GM19397 (cell line): ENCODE measurements at regions not wholly inside any gene's neighbourhood (a gene's known extent, or its start where the extent isn't known, plus 50 kb on each side); places are given as distances from the start of the nearest gene placed in this dataset.
"Not testable (repeated sequence)": the region's sequence is repeated elsewhere in the genome, so short reads cannot be mapped to it uniquely, and the experiment has no call there.

Source experiments
- ATAC-seq: cut with Tn5 transposase; IDR thresholded peaks from one replicate; pipeline ENCODE4 v1.9.1; 2021; ENCODE audit warnings: mild to moderate bottlenecking, moderate library complexity; ENCODE audit not compliant: unreplicated experiment

DNA sequence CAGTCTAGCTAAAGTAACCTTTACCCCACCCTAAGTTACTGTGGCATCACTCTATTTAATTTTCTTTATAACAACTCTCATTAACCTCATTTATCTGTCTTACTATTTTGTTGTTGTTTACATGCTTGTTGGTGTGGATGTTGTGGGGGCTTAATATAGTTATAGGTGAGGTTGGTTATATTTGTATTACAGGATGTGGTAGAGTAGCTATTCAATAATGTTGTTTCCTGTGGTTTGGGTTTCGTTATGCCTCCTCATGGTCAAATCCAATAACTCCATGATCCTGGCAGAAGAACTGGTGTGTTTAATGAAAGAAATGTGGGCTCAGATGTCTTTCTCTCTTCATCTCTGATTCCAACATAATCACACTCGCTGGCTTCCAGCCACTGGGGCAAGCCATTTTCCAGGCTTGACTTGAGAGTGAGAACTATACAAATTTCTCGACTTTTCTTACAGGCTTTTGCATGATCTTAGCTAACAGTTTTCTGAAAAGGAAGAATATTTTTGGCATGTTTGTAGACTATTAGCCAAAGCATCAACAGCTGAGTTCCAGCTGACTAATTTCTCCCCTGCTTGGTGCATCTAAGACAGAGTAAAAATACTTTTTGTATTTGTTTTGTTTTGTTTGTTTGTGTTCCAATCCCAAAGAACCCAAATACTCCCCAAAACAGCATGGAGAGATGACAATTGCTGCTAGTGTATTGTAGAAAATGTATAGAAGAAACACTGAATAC lies 303.7 kb upstream of the PAPPA start:
- ATAC-seq: no peak

DNA sequence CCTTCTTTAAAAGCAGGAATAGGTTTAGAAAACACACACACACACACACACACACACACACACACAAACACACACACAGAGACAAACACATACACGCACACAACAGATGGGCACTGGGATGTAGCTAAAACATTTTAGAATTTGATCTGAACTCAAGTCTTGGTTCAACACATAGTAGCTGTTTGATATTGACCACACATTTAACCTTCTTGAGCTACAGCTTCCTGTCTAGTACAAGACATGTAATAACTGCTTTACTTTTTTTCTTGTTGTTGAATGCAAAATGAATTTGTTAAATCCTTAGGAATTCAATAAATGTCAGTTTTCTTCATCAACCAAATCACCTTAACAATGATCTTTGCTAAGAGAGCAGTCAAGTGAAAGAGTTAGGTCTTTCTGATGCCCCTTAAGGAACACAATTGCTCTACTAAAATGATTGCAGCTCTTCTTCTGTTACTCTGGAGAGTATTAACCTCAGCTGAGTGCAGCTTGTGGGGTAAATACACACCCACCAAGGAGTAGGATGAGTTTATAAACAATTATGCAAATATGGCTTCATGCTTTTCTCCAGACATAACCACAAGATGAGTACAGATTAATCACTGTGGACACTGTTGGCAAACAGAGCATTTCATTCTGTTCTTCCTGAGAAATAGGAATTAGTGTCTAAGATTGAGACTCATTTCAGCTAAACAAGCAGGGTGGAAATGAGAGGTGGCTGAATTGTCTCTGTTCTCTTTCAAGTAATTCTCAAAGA lies 302.9 kb upstream of the PAPPA start:
- ATAC-seq: no peak

DNA sequence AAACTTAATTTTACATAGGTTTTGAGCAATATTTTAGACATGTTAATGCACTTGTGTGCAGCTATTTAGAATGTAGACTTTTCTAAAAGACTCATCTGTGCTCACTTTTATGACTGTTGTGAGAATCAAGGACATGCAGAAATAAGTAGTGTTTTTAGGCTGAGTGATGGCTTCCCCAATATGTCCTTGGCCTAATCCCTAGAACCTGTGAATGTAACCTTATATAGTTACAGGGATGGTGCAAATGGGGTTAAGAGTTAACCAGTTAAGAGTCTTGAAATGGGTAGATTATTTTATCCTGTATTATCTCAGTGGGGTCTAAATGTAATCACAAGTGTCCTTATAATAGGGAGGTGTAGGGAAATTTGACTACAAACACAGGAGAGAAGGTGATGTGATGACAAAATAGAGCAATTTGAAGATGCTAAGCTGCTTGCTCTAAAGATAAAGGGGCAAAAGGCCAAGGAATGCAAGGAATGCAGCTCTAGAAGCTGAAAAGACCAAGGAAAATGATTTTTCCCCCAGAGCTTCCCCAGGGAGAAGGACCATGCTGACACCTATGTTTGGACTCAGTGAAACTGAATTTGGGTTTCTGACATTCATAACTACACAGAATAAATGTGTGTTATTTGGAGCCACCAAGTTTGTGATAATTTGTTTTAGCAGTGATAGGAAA lies 298.0 kb upstream of the PAPPA start:
- ATAC-seq: no peak

DNA sequence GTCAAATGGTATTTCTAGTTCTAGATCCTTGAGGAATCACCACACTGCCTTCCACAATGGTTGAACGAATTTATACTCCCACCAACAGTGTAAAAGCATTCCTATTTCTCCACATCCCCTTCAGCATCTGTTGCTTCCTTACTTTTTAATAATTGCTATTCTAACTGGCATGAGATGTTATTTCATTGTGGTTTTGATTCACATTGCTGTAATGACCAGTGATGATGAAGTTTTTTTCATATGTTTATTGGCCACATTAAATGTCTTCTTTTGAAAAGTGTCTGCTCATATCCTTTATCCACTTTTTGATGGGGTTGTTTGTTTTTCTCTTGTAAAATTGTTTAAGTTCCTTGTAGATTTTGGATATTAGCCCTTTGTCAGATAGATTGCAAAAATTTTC lies 295.2 kb upstream of the PAPPA start:
- ATAC-seq: not testable (repeated sequence)

DNA sequence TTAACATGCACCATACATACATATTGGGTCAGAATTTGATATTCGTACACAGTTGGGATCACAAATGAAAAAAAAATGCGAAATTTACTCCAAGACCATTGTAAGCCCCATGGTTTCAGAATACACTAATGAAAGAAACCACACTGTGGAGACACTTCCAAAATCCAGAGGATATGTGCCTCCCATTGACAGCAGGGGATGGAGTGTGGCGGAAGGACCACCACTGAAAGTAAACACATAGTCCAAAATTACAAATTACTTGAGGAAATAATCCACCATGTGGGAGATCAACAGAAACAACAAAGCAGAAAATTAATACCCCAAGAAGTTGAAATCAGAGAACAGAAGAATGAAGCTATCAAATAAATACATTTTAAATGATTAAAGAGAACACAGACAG lies 291.6 kb upstream of the PAPPA start:
- no peak for ATAC-seq

DNA sequence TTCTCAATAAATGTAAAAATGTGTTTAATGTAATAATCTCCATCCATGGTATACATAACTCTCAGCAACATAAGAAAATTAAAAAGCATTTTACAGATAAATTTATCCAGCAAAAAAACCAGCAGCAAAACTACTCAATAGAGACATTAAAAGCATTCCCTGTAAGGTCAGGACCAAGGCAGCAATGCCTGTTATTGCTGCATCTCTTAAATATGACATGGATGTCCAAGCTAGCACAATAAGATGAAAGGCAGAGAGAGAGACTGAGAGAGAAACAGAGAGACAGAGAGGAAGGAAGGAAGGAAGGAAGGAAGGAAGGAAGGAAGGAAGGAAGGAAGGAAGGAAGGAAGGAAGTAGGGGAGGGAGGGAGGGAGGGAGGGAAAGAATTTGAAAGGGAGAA lies 289.0 kb upstream of the PAPPA start:
- no peak for ATAC-seq

DNA sequence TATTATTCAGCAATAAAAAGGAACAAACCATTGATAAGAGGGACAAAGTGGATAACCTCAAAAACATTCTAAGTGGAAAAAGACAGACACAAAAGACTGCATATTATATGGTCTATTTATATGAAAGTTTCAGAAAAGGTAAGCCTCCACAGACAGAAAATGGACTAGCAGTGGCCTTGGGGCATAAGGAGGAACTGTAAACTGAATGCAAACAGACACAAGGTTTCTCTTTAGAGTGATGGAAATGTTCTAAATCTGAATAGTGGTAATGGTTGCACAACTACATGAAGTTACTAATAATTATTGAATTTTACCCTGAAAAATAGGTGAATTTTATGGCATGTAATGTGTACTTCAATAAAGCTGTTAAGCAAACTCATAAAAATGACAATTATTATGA lies 286.3 kb upstream of the PAPPA start:
- no peak for ATAC-seq

DNA sequence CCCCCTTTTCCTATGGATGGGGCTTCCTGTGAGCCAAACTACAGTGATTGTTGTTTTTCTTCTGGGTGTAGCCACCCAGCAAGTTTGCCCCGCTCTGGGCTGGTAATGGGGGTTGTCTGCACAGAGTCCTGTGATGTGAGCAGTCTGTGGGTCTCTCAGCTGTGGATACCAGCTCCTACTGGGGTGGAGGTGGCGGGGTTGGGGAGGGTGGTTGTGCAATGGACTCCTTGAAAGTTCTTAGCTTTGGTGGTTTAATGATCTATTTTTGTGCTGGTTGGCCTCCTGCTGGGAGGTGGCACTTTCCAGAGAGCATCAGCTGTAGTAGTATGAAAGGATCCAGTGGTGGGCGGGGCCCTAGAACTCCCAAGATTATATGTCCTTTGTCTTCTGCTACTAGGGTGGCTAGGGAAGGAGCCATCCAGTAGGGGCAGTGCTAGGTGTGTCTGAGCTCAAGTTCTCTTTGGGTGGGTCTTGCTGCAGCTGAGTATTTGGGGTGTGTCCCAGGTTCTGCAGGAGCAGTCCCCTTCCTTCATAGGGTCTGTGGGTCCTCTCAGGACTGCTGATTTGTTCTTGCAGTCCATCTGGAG lies 275.6 kb upstream of the PAPPA start:
- no peak for ATAC-seq

DNA sequence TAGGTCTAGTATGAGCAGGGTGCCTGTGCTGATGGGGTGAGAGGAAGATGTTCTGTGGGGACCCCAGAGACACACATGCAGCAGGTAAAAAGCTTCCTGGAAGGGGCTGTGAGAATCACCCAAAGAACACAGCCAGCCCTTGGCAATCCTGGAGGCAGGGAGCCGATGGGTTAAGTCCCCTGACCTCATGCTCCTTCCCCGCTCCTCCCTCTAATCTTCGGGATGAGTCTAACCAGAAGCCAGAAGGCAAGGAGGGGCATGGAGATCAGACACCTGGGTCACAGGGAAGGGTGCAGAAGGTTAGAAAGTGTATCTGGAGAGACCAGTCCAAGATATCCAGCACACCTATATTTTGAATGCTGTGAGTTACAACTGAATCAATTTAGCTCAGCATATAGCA lies 274.1 kb upstream of the PAPPA start:
- no peak for ATAC-seq

DNA sequence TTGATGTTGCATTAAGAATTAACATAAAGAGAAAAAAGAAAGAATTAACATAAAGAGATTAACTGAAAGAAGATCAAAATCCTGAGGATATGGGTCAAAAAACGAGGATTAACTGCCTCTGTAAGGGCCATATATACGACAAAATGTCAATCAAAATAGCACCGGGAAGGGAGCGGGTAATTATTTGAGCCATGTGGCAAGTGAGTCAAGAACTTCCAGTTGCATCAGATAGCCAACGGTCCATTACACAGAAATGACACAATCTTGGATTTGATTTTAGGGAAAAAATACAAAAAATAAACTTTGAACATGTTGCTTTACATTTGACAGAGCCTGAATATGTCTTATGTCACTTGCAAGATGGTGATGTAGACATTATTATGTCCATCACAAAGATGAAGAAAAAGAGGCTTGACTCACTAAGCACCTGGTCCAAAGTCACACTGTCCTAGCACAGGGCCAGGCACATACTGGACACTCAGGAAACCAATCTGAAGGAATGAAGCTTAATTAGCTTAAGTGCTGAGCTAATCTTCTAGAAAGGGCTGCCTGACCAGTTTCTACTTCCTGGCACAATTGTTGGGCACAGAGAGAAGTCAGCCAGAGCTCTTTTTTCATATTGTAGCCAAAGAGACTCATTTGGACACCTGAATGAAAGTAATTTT lies 273.2 kb upstream of the PAPPA start:
- no peak for ATAC-seq

DNA sequence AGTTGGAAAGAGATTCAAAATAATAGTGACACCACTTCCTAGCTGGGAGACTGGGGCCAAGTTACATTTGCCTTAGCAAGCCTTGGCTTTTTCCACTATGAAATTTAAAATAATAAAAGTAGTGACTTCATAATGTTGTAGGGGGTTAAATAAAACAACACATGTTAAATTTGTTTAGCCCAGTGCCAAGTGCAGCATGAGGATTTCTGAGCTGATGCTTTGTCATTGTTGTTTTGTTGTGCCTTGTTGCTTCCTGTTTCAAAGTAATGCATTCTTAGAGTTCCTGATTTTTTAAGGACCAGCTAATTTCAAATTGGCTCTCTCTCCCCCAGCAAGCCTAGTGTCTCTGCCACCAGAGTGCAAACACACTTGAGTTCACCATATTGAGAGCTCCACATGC lies 270.7 kb upstream of the PAPPA start:
- ATAC-seq: no peak

DNA sequence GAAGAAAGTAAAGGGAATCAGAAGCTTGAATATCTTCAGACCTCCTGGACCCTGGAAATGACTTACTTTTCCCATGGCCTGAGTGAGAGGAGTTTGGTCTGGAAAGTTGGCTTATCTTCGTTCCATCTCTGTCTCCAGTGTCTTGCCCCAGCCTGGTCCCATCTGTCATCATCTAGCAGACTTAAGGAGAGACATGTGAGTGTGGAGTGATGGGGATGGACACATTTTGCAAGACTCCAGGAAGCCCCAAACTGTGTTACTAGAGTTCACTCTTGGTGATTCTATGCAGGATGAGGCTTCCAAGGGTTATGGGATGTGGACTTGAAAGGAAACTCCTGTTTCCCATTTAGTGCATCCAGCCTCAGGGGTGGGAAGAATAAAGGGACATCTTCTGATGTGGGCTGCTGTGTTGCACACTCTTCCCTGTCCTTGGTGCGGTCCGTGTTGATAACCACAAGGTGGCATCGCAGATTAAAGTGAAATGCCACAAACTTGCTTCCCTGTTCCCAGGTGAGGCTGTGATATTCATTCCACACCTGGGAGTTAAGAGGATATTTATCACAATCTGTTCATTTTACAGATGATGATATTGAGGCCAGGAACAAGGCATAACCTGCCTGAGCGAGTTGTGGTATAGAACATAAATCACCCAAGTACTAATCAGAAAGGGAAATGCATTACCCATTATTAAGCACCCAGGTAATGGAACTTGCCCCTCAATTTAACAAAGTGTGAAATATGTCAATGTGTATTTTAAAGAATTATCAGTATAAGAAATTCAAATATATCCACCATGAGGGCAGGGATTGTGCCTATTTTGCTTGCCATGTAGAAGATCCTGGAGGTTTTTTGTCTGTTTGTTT lies 269.9 kb upstream of the PAPPA start:
- no peak for ATAC-seq

DNA sequence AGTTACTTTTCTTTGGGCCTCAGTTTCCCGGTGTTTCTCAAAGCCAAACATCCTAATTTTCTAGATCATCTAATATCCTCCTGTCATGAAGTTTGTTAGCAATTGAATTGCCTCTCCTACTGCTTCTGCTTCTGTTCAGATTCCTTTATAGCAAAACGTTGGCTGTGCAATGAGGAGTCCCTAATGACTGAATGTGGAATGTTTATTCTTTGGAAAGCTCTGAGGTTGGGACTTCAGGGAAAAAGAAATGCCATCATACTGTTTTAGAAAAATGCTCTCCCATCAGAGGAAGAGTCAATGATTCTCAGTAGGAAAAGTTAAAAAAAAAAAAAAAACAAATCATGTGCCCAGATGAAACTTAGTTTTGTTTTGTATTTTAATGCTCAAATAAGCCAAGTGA lies 268.7 kb upstream of the PAPPA start:
- no peak for ATAC-seq

DNA sequence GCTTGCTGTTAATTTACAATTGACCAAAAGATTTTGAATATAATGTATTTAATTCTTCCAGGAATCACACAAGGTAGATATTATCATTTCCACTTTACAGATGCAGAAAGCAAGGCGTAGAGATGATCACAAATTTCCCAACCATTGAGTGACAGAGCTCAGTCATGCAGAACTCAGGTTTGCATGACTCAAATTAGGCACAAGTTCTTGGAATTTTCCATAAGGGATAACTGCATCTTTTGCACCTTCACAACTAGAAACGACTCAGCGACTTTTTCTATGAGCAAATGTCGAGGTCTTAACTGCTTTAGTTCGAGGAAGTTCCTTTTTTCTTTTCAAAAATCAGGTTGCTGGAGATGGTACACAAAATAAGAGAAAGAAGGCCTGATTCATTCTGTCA lies 265.5 kb upstream of the PAPPA start:
- ATAC-seq: no peak

DNA sequence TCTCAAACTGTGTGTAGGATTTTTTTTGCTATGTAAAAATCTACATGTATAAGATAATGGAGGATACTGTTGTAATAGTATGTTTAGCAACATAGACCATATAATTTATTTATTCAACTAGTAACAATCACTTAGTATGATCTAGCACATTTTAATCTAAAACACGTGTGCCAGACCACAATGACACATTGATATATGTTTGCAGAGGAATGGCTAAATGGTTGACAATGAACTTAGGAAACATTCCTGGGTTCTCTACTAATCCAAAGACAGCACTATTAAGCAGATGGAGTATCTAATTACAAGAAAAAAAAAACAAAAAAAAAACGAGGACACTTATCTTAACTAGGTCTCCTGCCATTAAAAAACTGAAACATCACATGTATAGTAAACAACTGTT lies 261.7 kb upstream of the PAPPA start:
- no peak for ATAC-seq

DNA sequence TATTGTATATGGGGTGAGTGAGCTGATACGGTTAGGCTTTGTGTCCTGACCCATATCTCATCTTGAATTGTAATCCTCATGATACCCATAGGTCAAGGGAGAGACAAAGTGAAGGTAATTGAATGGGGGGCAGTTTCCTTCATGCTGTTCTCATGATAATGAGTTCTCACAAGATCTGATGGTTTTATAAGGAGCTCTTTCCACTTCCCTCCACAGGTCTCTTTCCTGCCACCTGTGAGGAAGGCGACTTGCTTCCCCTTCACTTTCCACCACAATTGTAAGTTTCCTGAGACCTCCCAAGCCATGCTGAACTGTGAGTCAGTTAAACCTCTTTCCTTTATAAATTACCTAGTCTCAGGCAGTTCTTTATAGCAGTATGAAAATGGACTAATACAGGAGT lies 255.1 kb upstream of the PAPPA start:
- ATAC-seq: not testable (repeated sequence)

DNA sequence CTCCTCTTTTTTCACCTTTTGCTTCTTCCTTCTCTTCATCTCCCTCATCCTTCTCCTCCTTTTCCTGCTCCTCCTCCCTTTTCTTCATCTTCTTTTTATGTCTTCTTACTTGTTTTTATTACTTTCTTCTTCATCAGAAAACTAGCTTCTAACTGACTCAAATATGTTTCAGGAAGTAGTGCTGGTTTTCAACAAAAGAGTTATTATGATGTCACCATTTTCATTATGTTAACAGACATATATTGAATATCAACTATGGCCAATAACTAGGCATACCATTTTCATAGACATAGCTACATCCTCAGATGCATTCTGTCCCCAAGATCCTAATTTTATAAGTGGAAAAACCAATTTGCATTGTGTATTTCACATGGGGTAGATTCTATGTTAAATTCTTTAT lies 252.9 kb upstream of the PAPPA start:
- ATAC-seq: no peak

DNA sequence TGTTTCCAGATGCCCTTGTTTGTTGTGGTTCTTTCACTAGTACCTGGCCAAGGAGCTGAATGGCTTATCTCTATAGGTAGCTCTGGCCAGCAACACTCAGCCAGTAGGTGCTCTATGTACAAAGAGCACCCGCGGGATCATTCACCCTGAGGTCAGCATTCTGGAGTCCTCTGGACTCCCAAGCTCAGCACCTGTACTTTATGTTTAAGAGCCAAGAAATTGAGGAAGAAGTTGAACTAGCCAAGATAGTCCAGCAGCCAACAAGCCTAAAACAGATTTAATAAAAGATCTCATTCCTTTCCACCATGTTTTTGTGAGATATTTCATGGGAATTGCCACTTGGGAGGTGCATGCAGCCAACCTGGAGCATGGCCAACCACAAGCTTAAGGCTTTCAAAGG lies 242.6 kb upstream of the PAPPA start:
- ATAC-seq: no peak

DNA sequence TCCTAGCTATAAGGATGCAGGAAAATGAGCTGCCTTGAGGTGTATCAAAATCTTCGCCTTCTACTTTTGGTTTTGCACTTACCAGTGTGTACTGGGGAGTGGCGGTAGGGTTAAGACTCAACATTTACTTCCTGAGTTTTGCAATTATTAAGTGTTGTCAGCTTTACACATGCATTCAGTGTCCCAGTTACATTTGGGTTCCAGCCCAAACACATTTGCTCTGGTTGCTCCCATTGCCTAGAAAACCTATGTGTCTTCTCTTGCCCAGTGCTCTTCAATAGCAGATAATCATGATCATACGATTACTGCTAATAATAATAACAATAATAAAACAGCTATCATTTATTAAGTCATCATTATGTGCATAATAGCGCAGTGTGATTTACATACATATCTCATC lies 241.5 kb upstream of the PAPPA start:
- no peak for ATAC-seq

DNA sequence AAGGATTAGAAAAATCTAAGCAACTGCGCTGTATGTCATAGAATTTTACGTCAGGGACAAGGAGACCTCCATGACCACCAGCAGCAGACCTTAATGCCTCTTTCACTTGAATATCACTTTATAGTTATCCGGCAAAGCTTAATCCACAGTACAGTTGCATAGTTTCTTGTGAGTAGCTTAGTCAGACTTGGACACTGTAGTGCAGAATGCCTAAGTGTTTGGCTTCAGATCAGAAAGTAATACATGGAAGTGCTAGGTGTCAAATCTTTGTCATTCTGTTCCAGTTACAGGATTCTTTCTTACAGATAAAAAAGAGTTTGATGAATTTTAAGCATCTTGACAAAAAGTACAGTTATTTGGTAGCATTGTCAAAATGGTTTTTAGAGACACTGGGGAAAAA lies 239.9 kb upstream of the PAPPA start:
- ATAC-seq: no peak
